ENCODE measurements at regions not wholly inside any gene's neighbourhood (a gene's known extent, or its start where the extent isn't known, plus 50 kb on each side); places are given as distances from the start of the nearest gene placed in this dataset.
A peak's percentile ranks its signal among the peaks of the same experiment; 100 is the strongest.

- no peak for DNase-seq
These were observed 417.5 kb upstream of the HS6ST1 start for GRCh38 chr2:128736046-128736688.

GRCh38 chr2:128736689-128737545 is 418.2 kb upstream of the HS6ST1 start:
- DNase-seq: peak; percentile 76

GRCh38 chr2:128737546-128737826 is 418.8 kb upstream of the HS6ST1 start:
- DNase-seq: no peak

- DNase-seq: no peak
These were observed 419.9 kb upstream of the HS6ST1 start for GRCh38 chr2:128738446-128739110.

DNA sequence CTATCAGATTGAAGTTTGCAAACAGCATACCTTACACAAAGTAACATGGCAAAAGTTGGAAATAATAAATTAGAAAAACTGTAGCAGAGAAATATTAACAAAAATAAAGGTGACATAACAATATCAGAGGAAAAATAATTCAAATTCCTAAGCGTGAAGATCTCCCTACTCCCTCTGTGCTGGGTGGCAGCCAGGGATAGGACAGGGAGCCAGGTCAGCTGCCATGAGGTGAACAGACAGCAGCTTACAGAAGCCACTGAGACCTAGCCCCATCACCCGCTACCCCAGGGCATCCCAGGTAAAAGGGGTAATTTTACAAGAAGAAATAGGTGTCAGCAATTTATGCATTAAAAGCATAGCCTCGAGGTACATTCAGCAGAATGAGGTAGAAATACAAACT is 423.8 kb upstream of the HS6ST1 start:
- no peak for DNase-seq

GRCh38 chr2:128745946-128746345 is 427.3 kb upstream of the HS6ST1 start:
- DNase-seq: no peak

DNA sequence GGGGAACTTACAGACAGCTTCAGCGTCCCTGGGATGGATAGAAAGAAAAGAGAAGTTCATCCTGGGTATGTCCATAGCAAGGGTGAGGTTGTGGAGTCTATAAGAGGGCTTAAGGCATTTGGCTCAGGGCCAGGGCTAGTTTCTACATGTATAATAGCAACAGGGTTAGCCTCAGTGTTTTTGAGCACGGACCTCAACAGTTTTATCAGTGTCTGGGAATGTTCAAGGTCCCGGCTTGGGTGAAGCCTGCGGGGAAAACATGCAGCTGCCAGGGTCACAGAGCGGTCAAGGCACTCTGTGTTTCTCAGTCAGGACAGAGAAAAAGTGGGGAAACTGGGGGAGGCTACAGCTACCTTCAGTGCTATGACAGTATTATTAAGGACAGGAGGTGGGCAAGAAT is 427.7 kb upstream of the HS6ST1 start:
- DNase-seq: no peak

DNA sequence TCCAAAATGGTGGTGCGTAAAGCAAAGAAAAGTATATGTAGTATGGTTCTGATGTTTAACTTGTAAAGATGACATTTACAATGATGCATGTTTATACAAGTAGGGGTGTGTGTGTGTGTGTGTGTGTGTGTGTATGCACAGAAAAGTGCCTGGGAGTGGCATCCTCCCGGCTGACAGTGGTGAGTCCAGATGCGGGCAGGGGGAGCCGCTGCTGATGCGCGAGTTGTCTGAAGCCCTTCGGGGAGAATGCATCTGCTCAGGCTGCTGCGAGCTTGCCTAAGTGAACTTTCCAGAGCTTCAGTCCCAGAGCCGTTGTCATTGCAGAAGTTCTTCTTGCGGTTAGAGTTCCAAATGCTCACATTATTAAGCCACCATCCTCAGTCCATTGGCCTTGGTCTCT is 429.7 kb upstream of the HS6ST1 start:
- DNase-seq: no peak

GRCh38 chr2:128748835-128749605 is 430.4 kb upstream of the HS6ST1 start:
- DNase-seq: no peak

DNA sequence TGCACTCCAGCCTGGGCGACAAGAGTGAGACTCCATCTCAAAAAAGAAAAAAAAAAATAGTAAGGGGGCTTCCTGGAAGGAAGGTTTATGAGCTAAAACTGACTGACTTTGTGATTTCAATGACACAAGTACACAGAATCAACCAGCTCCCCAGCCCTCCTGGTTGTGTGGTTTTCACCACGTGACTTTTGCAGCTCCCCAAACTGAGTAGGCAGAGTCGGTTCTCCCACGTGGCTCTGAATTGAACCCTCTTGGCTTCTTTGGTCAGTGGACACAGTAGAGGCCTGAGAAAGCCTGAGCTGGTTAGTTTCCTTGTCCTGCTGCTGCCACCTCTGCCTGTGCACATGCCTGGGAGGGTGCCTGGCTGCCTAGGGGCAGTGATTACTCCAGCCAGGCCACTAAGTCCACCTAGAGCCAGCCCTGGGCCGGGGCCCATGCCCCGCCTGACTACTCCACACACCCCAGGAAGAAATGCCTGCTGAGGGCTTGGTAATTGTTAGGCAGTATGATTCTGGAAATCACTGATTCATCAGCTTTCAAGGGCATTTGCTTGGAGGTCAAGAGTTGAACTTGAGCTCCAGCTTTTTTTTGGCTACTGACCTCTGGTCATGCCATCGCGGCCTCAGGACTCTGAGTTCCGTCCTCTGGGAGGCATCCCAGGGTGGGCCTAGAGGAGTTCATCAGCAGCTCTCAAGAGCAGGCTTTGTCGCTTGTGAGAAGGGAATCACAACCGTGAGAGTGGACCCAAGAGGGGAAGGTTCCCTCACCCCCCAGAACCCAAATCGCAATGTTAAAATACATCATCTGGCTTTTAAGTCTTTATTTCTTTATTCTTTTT is 431.9 kb upstream of the HS6ST1 start:
- no peak for DNase-seq

DNA sequence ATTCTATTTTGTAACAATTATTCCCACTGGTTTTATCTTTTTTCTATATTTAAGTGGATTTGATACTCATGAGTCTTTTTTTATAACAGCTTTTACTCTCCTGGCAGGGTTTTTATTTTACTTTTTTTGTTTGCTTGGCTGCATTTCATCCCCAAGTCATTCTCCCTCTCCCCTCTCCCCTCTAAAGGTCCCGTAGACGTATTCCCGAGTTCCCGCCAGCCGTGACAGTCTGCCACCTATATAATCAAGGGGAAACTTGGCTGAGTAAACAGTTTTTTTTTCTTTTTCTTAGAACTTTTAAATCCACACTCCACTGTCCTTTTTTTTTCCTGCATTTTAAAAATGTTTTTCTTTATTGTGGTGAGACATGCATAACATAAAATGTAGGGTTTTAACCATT is 433.1 kb upstream of the HS6ST1 start:
- DNase-seq: no peak

- DNase-seq: no peak
These were observed 434.1 kb upstream of the HS6ST1 start for GRCh38 chr2:128752691-128753263.

DNA sequence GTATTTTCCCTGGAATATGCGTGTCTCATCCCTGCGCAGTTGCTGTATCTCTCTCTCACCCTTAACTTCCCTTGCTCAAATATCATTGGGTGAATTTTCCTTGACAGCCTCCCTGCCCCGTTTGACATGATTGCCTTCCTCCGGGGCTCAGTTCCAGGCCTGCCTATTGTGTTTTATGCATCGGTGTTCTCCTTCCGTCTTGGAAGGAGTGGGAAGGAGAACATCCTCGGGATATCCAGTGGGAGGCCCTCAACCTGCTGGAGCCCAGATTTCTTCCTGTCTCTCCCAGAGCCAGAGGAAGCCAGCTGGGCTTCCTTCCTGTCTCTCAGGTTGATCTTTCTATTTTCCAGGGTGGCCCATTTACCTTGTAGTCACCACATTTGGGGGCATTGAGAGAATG is 434.7 kb upstream of the HS6ST1 start:
- no peak for DNase-seq

GRCh38 chr2:128753800-128754199 is 435.1 kb upstream of the HS6ST1 start:
- DNase-seq: no peak

GRCh38 chr2:128754246-128754724 is 435.6 kb upstream of the HS6ST1 start:
- no peak for DNase-seq

GRCh38 chr2:128755695-128756364 is 437.2 kb upstream of the HS6ST1 start:
- no peak for DNase-seq

DNA sequence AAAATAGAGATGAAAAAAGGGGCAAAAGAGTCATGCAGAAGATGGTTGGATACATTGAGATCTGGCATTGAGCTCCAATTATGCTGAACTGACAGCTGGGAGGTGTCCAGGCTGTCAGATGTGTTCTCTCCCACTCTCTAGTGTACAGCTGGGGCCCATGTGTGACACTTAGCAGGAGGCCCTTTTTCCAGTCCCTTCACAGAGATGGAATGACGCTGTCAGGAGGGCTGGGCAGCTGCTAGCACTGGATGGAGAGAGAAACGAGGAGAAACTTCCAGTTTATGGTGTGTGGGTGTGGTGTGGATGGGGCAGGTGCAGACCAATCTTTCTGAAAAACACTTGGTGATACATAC is 437.7 kb upstream of the HS6ST1 start:
- no peak for DNase-seq

GRCh38 chr2:128765811-128766210 is 447.1 kb upstream of the HS6ST1 start:
- DNase-seq: no peak

- DNase-seq: no peak
These were observed 449.4 kb upstream of the HS6ST1 start for GRCh38 chr2:128768041-128768440.

DNA sequence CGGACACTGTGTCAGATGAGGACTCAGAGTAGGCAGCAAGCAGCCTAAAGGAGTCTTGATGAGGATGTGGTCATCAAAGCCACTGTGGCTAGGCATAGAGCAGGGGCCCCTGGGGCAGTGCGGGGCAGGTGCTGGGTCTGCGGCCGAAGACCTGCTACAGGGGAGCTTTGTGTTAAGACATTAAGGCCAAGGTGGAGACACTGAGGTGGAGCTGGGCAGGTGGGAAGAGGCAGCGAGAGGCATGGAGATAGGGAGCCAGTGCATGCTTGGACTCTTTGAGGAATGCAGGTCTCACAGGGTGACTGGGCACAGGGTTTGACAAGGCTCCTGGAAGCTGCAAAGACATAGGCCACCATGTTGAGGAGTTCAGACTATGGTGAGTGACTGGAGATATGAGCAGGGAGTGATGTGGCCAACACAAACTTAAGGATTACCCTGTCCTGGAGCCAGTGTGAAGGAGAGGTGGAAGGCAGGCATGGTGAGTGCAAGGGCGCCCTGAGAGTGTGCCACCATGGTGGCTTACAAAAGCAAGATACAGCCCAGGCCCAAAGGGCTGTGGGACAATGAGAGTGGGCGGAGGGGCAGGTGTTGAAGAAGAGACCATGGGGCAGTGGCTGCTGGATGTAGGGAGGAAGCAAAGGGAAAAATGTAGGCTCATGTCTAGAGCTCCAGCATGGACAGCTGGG is 450.9 kb upstream of the HS6ST1 start:
- no peak for DNase-seq

Measured in 8988T (cell line).